Right lobe of liver (tissue), 4 donors: ENCODE measurements at regions not wholly inside any gene's neighbourhood (a gene's known extent, or its start where the extent isn't known, plus 50 kb on each side); places are given as distances from the start of the nearest gene placed in this dataset.

Source experiments
- CTCF ChIP-seq, 4 donors: fragments of 200-600 bp in 3 of 4; fragments of 450-650 bp in 1 of 4; IDR thresholded peaks; one replicate each; pipeline versions ENCODE4 v1.5.1 to v1.8.0; 2016 to 2022; ENCODE audit warnings: antibody characterized with exemption in 4 of 4, mild to moderate bottlenecking in 2 of 4
- POLR2A ChIP-seq: fragments of 450-650 bp; IDR thresholded peaks from one replicate; pipeline ENCODE4 v1.6.1; 2017; ENCODE audit warnings: antibody characterized with exemption, mild to moderate bottlenecking
- donor health status: DM: no; HTN: no; CAD: no.
- donor health status: DM: no; HTN: no; CAD: no.
- donor health status: DM: no; HTN: yes; CAD: no.

- no peak for TF ChIP-seq POLR2A
- TF ChIP-seq CTCF (IDR thresholded peaks at IDR 0.05): no peak
Measured at GRCh38 chr4:78707268-78707667, 68.9 kb upstream of the BMP2K start.
